GM12873 (cell line): ENCODE measurements at regions not wholly inside any gene's neighbourhood (a gene's known extent, or its start where the extent isn't known, plus 50 kb on each side); places are given as distances from the start of the nearest gene placed in this dataset.

Source experiments
- TF ChIP-seq, protein P1 (sequence below): IDR thresholded peaks from 2 replicates; pipeline ENCODE4 v1.5.1; 2012; ENCODE audit warnings: low read depth, mild to moderate bottlenecking, moderate library complexity, low read length, control low read depth; ENCODE audit not compliant: insufficient read depth; ENCODE audit errors: missing control alignments

DNA sequence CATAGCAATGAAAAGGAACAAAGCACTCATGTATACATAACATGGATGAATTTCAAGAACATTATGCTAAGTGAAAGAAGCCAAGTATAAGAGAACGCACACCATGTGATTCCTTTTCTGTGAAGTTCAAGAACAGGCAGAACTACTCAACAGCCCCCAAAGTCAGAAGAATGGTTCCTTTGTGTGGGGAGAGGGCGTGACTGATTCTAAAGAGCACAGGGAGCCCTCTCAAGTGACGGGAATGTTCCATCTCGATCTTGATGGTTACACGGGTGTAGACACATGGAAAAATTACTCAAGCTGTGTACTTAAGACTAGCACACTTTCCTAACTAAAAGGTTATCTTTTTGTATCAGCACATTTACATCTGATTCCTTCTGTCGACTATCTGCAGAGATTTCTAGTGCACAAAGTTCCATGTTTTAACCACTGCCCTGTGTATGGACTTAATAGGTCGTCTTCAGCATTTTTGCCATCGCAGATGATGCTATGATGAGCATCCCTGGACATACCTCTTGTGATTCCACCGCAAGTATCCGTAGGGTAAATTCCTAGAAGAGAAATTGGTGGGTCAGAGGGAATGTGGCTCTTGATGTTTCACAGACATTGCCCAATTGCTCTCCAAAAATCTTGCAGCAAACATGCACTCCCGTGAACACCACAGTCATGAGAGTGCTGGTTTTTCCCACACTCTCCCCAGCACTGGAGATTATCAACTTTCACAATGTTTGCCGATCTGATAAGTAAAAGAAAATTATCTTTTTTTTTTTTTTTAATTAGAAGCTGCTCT, 279.3 kb downstream of the BMP7 start:
- TF ChIP-seq, protein P1, sequence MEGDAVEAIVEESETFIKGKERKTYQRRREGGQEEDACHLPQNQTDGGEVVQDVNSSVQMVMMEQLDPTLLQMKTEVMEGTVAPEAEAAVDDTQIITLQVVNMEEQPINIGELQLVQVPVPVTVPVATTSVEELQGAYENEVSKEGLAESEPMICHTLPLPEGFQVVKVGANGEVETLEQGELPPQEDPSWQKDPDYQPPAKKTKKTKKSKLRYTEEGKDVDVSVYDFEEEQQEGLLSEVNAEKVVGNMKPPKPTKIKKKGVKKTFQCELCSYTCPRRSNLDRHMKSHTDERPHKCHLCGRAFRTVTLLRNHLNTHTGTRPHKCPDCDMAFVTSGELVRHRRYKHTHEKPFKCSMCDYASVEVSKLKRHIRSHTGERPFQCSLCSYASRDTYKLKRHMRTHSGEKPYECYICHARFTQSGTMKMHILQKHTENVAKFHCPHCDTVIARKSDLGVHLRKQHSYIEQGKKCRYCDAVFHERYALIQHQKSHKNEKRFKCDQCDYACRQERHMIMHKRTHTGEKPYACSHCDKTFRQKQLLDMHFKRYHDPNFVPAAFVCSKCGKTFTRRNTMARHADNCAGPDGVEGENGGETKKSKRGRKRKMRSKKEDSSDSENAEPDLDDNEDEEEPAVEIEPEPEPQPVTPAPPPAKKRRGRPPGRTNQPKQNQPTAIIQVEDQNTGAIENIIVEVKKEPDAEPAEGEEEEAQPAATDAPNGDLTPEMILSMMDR, result no peak

DNA sequence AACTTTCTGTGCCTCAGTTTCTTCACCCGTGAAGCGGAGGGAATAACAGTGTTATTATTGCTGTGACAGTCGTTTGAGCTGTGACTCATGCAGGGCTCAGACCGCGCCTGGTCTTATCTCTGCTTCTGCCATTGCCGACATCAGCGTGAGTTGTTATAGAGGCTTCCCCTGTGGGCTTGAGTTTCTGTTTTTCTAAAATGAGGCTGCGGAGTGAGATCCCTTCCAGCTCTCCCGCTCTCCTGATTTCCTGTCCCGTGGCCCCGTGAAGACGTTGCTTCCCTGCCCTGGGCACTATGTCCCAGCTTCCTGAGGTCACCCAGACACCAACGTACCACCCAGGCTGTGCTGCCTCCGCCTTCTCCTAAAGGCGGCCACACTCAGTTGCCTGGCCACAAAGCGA, 278.5 kb downstream of the BMP7 start:
- TF ChIP-seq, protein P1, result no peak

DNA sequence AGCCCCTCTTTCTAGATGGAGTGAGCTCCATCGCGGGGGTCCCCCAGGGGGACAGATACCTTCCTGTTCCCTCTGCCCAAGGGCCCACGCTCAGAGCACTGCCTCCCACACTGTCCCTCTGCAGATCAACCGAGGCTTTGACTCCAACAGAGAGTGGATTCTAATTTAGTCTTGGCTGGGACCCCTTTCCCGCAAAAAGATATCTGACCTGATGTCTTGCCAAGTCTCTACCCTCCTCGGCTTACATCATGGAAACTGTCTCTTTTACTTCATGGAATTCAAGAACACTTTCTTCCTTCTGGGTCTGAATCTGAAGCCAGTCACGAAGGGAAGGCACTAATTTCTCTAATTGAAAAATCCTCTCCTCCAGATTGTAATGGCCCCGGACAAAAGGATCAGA, 278.0 kb downstream of the BMP7 start:
- TF ChIP-seq, protein P1, result no peak

DNA sequence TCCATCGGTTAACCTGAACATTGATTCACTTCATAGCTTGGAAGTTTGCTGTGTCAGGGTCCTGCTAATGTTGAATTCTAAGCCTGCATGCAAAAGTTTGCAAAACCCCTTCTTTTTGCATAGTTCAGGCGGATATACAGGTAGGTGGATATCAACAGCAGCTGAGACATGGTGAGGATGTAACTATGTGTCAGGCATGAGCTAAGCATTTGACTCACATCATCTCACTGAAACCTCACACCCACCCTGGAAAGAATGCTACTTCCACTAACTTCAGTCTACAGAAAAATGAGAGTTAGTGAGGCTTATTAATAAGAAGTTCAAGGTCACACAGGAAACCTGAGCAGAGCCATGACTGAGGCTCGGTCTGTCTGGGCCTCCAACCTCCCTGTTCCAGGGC, 276.9 kb downstream of the BMP7 start:
- TF ChIP-seq, protein P1, result no peak

DNA sequence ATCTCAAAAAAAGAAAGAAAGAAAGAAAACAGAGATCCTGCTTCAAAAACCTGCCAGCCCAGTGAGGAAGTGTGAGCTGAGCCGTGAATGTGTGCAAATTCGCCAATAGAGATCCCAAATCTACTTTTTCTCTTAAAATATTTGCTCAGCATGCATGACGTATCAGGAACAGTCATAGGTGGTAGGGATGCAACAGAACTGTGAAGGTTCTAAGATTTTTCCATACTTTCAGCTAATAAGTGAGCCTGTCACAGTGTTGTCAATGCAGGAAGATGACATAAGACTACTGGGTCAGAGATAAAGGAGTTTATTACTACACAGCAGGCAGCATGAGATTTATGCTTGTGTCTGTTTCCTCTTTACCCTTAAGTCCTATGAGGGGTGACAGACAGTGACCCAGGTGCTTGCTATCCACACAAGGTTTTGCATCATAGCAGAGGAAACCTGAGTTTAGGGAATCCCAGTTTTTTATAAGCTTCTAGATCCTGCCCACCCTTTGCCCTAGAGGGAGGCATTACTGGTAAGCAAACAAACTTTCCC, 273.4 kb downstream of the BMP7 start:
- TF ChIP-seq, protein P1, result no peak

DNA sequence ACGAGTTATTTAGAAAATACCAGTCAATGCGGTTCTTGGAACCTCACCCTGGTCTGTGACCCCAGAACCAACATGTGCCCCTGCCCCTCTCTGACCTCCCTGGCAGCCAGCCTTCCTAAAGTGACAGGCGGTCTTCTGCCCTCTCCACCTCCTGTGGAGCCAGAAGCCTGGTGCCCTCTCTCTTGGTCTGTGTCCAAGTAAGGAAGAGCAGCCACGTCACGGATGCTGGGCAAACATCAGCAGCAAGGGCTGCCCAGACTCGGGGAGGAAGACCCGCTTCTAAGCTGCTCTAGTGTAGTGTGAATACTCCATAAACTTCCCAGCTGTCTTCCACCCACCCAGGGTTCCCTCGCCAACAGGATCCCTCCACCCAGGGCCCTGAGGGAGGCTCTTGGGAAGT, 272.4 kb downstream of the BMP7 start:
- TF ChIP-seq, protein P1, result no peak

DNA sequence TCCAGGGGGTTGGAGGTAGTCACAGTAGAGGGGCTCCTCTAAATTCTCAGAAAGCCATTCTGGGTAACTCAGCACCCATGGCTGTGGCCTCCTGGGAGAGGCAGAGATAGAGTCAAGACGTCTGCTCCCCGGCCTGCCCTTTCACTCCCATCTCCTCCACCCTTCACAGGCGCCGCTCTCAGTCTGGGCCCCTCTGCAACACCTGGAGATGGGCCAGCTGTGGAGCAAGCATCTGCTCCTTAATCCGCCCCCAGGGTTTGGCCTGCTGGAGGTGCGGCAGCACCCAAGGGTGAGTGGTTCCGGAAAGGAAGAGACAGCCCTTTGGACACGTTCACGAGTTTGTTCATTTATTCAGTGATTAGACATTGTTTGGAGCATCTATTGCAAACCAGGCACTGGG, 271.3 kb downstream of the BMP7 start:
- TF ChIP-seq, protein P1, result no peak
